ENCODE measurements at regions not wholly inside any gene's neighbourhood (a gene's known extent, or its start where the extent isn't known, plus 50 kb on each side); places are given as distances from the start of the nearest gene placed in this dataset.

DNA sequence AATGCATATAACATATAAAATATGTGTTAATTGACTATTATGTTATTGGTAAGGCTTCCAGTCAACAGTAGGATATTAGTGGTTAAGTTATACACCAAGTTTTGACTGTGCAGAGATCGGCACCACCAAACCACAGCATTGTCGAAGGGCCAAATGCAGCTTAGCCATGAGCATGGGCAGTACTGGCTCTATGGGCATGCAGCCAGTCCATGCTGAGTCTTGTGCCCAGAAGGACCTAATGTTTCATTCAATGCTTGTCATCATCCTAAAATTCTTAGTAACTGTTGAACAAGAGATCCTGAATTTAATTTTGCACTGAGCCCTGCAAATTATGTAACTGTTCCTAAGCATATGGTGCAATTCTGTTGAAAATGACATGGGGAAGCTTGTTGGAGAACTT is 233.4 kb upstream of the HS3ST3A1 start:
- TF ChIP-seq BHLHE40 (IDR thresholded peaks at IDR 0.05; ENCODE audit: borderline replicate concordance), result no peak
- TF ChIP-seq SP1 (IDR thresholded peaks at IDR 0.05), result no peak
- no peak for TF ChIP-seq L3MBTL2 (conservative IDR thresholded peaks at IDR 0.05)
- no peak for TF ChIP-seq NFRKB (IDR thresholded peaks at IDR 0.05)
- no peak for TF ChIP-seq FOXM1 (IDR thresholded peaks at IDR 0.05; ENCODE audit: borderline replicate concordance)
- no peak for TF ChIP-seq SUZ12 (IDR thresholded peaks at IDR 0.05)
- TF ChIP-seq, protein P1, sequence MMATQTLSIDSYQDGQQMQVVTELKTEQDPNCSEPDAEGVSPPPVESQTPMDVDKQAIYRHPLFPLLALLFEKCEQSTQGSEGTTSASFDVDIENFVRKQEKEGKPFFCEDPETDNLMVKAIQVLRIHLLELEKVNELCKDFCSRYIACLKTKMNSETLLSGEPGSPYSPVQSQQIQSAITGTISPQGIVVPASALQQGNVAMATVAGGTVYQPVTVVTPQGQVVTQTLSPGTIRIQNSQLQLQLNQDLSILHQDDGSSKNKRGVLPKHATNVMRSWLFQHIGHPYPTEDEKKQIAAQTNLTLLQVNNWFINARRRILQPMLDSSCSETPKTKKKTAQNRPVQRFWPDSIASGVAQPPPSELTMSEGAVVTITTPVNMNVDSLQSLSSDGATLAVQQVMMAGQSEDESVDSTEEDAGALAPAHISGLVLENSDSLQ (IDR thresholded peaks at IDR 0.05), result no peak
- no peak for TF ChIP-seq HDGF (IDR thresholded peaks at IDR 0.05; ENCODE audit: borderline replicate concordance)
- TF ChIP-seq ZNF384 (IDR thresholded peaks at IDR 0.05), result no peak
- no peak for TF ChIP-seq ELF4 (IDR thresholded peaks at IDR 0.05)
- no peak for TF ChIP-seq FOXA1 (IDR thresholded peaks at IDR 0.05)
- TF ChIP-seq FOXK2 (IDR thresholded peaks at IDR 0.05), result no peak
- no peak for TF ChIP-seq TARDBP (IDR thresholded peaks at IDR 0.05)
- no peak for TF ChIP-seq LEF1 (IDR thresholded peaks at IDR 0.05; ENCODE audit: borderline replicate concordance)
